ENCODE measurements at regions not wholly inside any gene's neighbourhood (a gene's known extent, or its start where the extent isn't known, plus 50 kb on each side); places are given as distances from the start of the nearest gene placed in this dataset.
"Not testable (repeated sequence)": the region's sequence is repeated elsewhere in the genome, so short reads cannot be mapped to it uniquely, and the experiment has no call there.

- DNase-seq (ENCODE audit: low read depth), result no peak
Observed at GRCh38 chr3:59499954-59500353, 450.1 kb upstream of the CFAP20DC start.

- no peak for DNase-seq (ENCODE audit: low read depth)
Observed at GRCh38 chr3:59499000-59499399, 449.2 kb upstream of the CFAP20DC start.

- no peak for DNase-seq (ENCODE audit: low read depth)
Observed at GRCh38 chr3:59496250-59496649, 446.4 kb upstream of the CFAP20DC start.

GRCh38 chr3:59494969-59495368, 445.1 kb upstream of the CFAP20DC start:
- DNase-seq (ENCODE audit: low read depth), result not testable (repeated sequence)

- no peak for DNase-seq (ENCODE audit: low read depth)
Observed at GRCh38 chr3:59486520-59486919, 436.7 kb upstream of the CFAP20DC start.

- DNase-seq (ENCODE audit: low read depth), result no peak
Observed at GRCh38 chr3:59483191-59483590, 433.4 kb upstream of the CFAP20DC start.

GRCh38 chr3:59482684-59483083, 432.9 kb upstream of the CFAP20DC start:
- no peak for DNase-seq (ENCODE audit: low read depth)

- no peak for DNase-seq (ENCODE audit: low read depth)
Observed at GRCh38 chr3:59481776-59482400, 432.1 kb upstream of the CFAP20DC start.

GRCh38 chr3:59480486-59480995, 430.7 kb upstream of the CFAP20DC start:
- DNase-seq (ENCODE audit: low read depth), result no peak

- DNase-seq (ENCODE audit: low read depth), result no peak
Observed at GRCh38 chr3:59473636-59474035, 423.8 kb upstream of the CFAP20DC start.

GRCh38 chr3:59472541-59472940, 422.7 kb upstream of the CFAP20DC start:
- DNase-seq (ENCODE audit: low read depth), result no peak

GRCh38 chr3:59469948-59470723, 420.3 kb upstream of the CFAP20DC start:
- DNase-seq (ENCODE audit: low read depth), result no peak

GRCh38 chr3:59467476-59467875, 417.7 kb upstream of the CFAP20DC start:
- no peak for DNase-seq (ENCODE audit: low read depth)

- no peak for DNase-seq (ENCODE audit: low read depth)
Observed at GRCh38 chr3:59464187-59464586, 414.4 kb upstream of the CFAP20DC start.

- DNase-seq (ENCODE audit: low read depth), result no peak
Observed at GRCh38 chr3:59463253-59463652, 413.4 kb upstream of the CFAP20DC start.

- no peak for DNase-seq (ENCODE audit: low read depth)
Observed at GRCh38 chr3:59460068-59460467, 410.2 kb upstream of the CFAP20DC start.

- DNase-seq (ENCODE audit: low read depth), result no peak
Observed at GRCh38 chr3:59456852-59457485, 407.1 kb upstream of the CFAP20DC start.

- DNase-seq (ENCODE audit: low read depth), result no peak
Observed at GRCh38 chr3:59451800-59452746, 402.2 kb upstream of the CFAP20DC start.

- peak; percentile 30 for DNase-seq (ENCODE audit: low read depth)
Observed at GRCh38 chr3:59450946-59451763, 401.3 kb upstream of the CFAP20DC start.

- DNase-seq (ENCODE audit: low read depth), result no peak
Observed at GRCh38 chr3:59450437-59450836, 400.6 kb upstream of the CFAP20DC start.
